ENCODE measurements at regions not wholly inside any gene's neighbourhood (a gene's known extent, or its start where the extent isn't known, plus 50 kb on each side); places are given as distances from the start of the nearest gene placed in this dataset.

- Histone ChIP-seq H3K27ac (ENCODE audit: insufficient read depth, low read length) (no peak overlapping the region), H3K4me2 (ENCODE audit: extremely low read depth, insufficient read depth, low read length) (no peak overlapping the region), H3K9me3 (ENCODE audit: control insufficient read depth, insufficient read depth, low read depth, low read length) (no peaks in the 10 kb centered on the region), H3K9ac (ENCODE audit: insufficient read depth, low read length) (no peak overlapping the region), H4K20me1 (ENCODE audit: control insufficient read depth, extremely low read depth, insufficient read depth, low read length) (no peaks in the 10 kb centered on the region), H2AFZ (ENCODE audit: low read length) (no peak overlapping the region), H3K79me2 (ENCODE audit: control insufficient read depth, insufficient read depth, low read length) (no peaks in the 10 kb centered on the region), H3K27me3 (ENCODE audit: control insufficient read depth, insufficient read depth, low read length) (no peaks in the 10 kb centered on the region), H3K4me3 (replicated peaks in 1 of 4; ENCODE audit: control extremely low read depth in 1 of 4, insufficient read depth in 1 of 4, low read depth in 3 of 4, low read length in 4 of 4) (no peak overlapping the region), H3K4me1 (ENCODE audit: control insufficient read depth, extremely low read depth, insufficient read depth, low read length) (no peaks in the 10 kb centered on the region), H3K36me3 (ENCODE audit: control insufficient read depth, insufficient read depth, low read length) (no peaks in the 10 kb centered on the region)
- DNase-seq (ENCODE audit: low read depth in 2 of 2) = no peak
- TF ChIP-seq CTCF (conservative IDR thresholded peaks at IDR 0.05 in 1 of 2, IDR thresholded peaks at IDR 0.05 in 1 of 2; ENCODE audit: low read depth in 1 of 2, low read length in 2 of 2) = no peak
- no peak for TF ChIP-seq EZH2 (IDR thresholded peaks at IDR 0.05; ENCODE audit: low read length, missing control alignments)
Observed at GRCh38 chr15:29377161-29377560, 107.5 kb upstream of the NSMCE3 start.

GRCh38 chr15:29376590-29376989 is 107.0 kb upstream of the NSMCE3 start:
- no peaks in the 10 kb centered on the region for H3K27me3 ChIP-seq (ENCODE audit: control insufficient read depth, insufficient read depth, low read length)
- no peak overlapping the region for H2AFZ ChIP-seq (ENCODE audit: low read length)
- H3K4me1 ChIP-seq (ENCODE audit: control insufficient read depth, extremely low read depth, insufficient read depth, low read length) = no peaks in the 10 kb centered on the region
- no peaks in the 10 kb centered on the region for H3K9me3 ChIP-seq (ENCODE audit: control insufficient read depth, insufficient read depth, low read depth, low read length)
- TF ChIP-seq EZH2 (IDR thresholded peaks at IDR 0.05; ENCODE audit: low read length, missing control alignments) (no peak), CTCF (conservative IDR thresholded peaks at IDR 0.05 in 1 of 2, IDR thresholded peaks at IDR 0.05 in 1 of 2; ENCODE audit: low read depth in 1 of 2, low read length in 2 of 2) (no peak)
- no peaks in the 10 kb centered on the region for H4K20me1 ChIP-seq (ENCODE audit: control insufficient read depth, extremely low read depth, insufficient read depth, low read length)
- no peaks in the 10 kb centered on the region for H3K36me3 ChIP-seq (ENCODE audit: control insufficient read depth, insufficient read depth, low read length)
- DNase-seq (ENCODE audit: low read depth in 2 of 2) = no peak
- H3K79me2 ChIP-seq (ENCODE audit: control insufficient read depth, insufficient read depth, low read length) = no peaks in the 10 kb centered on the region
- H3K9ac ChIP-seq (ENCODE audit: insufficient read depth, low read length) = no peak overlapping the region
- no peak overlapping the region for H3K4me2 ChIP-seq (ENCODE audit: extremely low read depth, insufficient read depth, low read length)
- H3K4me3 ChIP-seq (replicated peaks in 1 of 4; ENCODE audit: control extremely low read depth in 1 of 4, insufficient read depth in 1 of 4, low read depth in 3 of 4, low read length in 4 of 4) = no peak overlapping the region
- H3K27ac ChIP-seq (ENCODE audit: insufficient read depth, low read length) = no peak overlapping the region

- no peaks in the 10 kb centered on the region for H3K36me3 ChIP-seq (ENCODE audit: control insufficient read depth, insufficient read depth, low read length)
- DNase-seq (ENCODE audit: low read depth in 2 of 2) = no peak
- no peaks in the 10 kb centered on the region for H3K79me2 ChIP-seq (ENCODE audit: control insufficient read depth, insufficient read depth, low read length)
Observed at GRCh38 chr15:29369261-29369660, 99.6 kb upstream of the NSMCE3 start.

More at GRCh38 chr15:29369261-29369660, 99.6 kb upstream of the NSMCE3 start:
- no peaks in the 10 kb centered on the region for H3K9me3 ChIP-seq (ENCODE audit: control insufficient read depth, insufficient read depth, low read depth, low read length)
- H3K9ac ChIP-seq (ENCODE audit: insufficient read depth, low read length) = no peak overlapping the region
- TF ChIP-seq EZH2 (IDR thresholded peaks at IDR 0.05; ENCODE audit: low read length, missing control alignments) = no peak
- no peak for TF ChIP-seq CTCF (conservative IDR thresholded peaks at IDR 0.05 in 1 of 2, IDR thresholded peaks at IDR 0.05 in 1 of 2; ENCODE audit: low read depth in 1 of 2, low read length in 2 of 2)
- H3K27me3 ChIP-seq (ENCODE audit: control insufficient read depth, insufficient read depth, low read length) = no peaks in the 10 kb centered on the region
- no peak overlapping the region for H3K4me3 ChIP-seq (replicated peaks in 1 of 4; ENCODE audit: control extremely low read depth in 1 of 4, insufficient read depth in 1 of 4, low read depth in 3 of 4, low read length in 4 of 4)
- no peak overlapping the region for H3K27ac ChIP-seq (ENCODE audit: insufficient read depth, low read length)
- no peak overlapping the region for H2AFZ ChIP-seq (ENCODE audit: low read length)
- no peaks in the 10 kb centered on the region for H3K4me1 ChIP-seq (ENCODE audit: control insufficient read depth, extremely low read depth, insufficient read depth, low read length)
- H4K20me1 ChIP-seq (ENCODE audit: control insufficient read depth, extremely low read depth, insufficient read depth, low read length) = no peaks in the 10 kb centered on the region
- H3K4me2 ChIP-seq (ENCODE audit: extremely low read depth, insufficient read depth, low read length) = no peak overlapping the region

Data from fibroblast of lung (primary cell).